GM21528 (cell line): ENCODE measurements at regions not wholly inside any gene's neighbourhood (a gene's known extent, or its start where the extent isn't known, plus 50 kb on each side); places are given as distances from the start of the nearest gene placed in this dataset.
"Not testable (repeated sequence)": the region's sequence is repeated elsewhere in the genome, so short reads cannot be mapped to it uniquely, and the experiment has no call there.

Experiments
- ATAC-seq: cut with Tn5 transposase; IDR thresholded peaks from one replicate; pipeline ENCODE4 v1.9.1; 2021; ENCODE audit warnings: mild to moderate bottlenecking, moderate library complexity; ENCODE audit not compliant: unreplicated experiment, low FRiP score

DNA sequence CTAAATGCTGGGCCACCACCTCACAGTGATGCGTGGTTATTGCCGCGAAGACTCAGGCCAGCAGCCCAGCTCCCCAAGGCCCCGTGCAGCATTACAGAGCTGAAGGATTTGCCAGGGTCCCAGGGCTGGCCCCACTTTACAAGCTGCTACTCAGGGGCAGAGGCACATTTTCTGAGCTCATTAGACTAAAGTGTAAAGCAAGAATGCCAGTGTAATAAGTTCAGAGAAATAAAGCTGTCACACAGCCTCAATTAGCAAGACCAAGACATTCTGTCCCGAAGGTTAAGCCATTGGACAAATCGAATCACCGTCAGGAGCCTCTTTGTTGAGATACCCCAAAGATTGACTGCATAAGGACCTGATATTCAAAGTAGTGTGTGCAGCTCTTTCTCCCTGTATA lies 428.4 kb downstream of the EFNB2 start:
- no peak for ATAC-seq

DNA sequence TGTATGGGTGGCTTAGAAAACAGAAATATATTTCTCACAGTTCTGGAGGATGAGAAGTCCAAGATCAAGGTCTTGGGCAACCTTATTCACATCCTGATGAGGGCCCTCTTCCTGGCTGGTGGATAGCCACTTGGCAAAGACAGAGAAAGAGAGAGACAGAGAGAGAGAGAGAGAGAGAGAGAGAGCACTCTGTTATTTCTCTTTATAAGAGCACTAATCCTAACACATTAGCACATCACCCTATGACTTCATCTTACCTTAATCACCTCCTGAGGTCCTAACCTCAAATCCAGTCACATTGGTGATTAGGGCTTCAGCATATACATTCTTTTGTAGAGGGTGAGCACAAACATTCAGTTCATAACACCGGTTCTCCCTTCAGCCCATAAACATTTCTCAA lies 430.3 kb downstream of the EFNB2 start:
- ATAC-seq = no peak

DNA sequence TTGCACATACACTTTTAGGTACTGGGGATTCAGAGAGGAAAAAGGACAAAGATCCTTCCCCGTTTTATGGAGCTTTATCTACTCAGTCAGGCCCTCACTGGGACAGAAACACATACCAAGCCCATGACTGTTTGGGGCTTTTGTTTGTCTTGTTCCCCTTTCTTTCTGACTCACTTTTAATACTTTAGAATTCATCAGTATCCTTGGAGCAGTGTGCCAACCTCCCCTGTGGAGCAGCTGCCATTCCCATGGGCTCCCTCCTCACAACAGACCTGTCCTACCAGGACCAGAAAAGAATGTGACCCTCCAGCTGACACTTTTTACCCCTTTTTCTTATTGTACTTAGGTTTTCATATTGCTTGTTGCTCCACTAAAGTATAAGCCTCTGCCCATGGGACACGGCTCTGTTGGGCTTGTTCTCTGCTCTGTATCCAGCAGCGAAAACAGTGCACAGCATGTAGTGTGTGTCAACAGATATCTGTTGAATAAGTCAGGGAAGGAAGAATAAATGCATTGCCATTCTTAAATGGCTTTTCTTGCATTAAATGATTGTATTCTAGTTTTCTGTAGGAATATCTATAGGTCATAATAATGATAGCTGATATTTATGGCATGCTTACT lies 431.1 kb downstream of the EFNB2 start:
- no peak for ATAC-seq

DNA sequence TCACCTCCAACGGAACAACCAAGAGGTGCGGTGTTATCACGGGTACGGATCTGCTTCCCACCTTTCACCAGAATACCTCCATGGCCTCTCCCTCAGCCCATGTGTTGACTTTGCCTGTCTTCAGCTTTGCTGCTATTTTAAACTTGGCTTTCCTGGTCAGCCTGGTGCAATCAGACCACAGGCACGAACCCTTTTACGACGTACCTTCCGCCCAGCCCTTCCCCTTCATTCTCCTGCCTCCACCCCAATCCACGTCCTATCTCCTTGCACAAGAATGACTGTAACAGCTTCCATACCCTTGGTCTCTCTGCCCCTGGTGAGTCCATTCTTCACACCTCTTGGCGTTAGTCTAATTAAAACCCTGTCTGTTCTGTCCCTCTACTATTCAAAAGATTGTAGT lies 431.7 kb downstream of the EFNB2 start:
- ATAC-seq = no peak

DNA sequence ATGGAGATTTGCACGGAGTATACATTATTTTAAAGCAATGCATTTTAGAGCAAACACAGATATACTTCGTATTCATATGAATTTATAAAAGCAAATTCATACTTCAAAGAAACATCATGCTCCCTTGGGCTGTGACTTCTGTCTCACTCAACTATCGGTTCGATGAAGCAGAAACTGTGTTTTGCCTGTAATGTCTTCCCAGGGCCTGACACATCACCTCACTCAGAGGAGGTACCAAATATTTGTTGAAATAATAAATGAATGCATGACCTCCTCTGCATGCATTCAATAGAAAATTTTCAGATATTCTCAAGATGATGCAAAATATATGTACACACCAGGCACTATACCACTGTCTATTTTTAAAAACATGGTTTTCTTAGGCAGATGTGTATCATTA lies 432.7 kb downstream of the EFNB2 start:
- no peak for ATAC-seq

DNA sequence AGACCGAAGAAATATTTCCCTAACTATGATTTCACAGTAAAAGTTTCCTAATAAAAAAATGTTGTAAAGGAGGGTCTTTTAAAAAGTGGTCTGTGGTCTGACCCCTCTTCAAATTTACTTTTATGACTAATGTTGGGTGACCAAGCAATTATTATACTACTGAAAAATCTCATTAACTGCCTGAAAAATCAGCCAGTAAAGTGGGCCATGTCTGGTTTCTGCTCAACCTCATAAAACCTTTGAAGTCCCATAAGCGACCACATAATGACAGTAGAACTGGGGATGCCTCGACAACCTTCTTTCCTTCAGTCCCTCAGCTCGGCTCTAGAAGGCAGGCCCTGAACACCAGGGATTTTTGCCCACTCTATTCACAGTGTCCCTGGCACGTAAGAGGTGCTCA lies 434.3 kb downstream of the EFNB2 start:
- ATAC-seq = no peak

DNA sequence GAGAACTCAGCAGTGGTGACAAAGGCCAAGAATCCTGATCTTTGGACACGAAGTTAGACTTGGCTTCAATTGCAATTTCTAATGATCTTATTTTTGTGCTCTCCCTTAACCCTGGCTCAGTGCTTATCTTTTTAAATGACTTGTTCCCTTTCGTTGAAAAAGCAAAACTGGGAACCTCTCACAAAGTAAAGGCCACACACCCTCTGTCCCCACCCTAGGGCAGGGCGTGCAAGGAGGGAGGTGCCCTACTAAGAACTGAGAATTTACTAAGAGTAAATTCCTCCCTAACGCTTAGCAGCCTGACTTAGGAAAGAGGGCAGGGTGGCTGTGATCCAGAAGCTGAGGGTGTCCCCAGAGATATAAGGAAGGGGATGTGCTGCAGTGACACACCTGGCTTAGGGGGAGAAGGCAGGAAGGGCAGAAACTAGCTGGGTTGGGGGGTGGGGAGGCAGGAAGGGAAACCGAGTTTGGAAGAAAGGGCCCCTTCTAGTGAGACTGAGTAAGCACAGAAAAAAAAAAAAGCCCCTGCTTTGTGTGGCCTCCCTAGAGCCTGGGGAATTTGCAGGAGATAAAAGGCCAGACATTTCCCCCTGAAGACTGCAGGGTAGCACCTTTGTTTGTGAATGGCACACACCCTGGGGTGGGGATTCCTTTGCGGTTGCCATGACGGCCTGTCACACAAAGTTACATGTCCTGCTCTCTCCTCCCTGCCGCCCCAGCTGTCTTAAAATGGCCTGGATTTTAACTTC lies 435.1 kb downstream of the EFNB2 start:
- ATAC-seq = no peak

DNA sequence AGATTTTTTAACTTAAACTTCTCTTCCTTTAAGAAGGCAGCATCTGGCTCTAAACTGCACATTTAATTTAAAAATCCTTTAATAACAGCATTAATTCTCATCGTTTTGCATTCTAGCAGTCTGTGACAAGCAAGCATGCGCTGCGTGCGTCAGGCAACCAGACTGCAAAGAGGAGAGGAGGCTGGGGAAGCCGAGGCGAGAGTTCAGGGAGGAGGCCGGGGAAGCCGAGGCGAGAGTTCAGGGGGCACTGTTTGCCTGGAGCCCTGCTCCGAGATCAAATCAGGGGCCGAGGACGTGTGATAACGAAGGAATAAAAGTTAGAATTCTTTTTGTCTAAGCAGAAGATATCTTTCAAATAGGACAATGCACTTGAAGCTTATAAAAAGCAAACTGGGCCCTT lies 435.7 kb downstream of the EFNB2 start:
- no peak for ATAC-seq

DNA sequence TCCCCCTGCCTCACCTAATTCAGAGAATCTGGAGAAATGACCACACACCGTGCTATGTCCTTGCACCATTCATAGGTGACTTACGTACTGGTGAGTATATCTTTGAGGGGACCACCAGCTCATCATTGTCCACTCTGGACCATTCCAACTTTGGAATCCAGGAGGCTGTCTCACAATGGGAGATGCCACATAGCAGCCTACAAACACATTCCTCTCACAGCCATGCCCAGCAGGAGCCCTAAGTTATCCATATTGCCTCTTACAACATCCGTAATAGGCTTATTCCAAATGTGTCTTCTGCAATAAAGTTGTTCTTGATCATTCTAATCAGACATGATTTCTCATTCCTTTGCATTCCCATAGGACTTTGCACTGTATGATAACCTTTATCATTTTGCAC lies 436.7 kb downstream of the EFNB2 start:
- no peak for ATAC-seq

DNA sequence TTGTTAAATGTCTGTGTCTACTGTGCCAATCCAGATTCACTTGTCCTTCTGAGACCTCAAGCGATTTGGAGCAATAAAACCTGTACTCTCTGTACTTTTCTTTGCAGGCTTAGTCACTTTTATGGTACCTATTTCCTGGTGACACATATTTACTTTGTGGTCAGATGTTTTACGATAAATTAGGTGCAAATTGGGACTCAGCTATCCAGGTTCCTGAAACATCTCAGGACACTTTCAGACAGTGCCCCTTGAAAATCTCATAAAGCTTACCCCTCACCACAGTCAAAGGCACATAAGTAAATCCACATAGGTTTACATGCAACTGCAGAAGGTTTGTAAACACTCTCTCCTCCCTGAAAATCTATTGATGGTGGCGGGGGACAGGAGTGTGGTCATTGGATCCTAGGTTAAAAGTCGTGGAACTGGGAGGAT lies 438.8 kb downstream of the EFNB2 start:
- ATAC-seq = no peak

DNA sequence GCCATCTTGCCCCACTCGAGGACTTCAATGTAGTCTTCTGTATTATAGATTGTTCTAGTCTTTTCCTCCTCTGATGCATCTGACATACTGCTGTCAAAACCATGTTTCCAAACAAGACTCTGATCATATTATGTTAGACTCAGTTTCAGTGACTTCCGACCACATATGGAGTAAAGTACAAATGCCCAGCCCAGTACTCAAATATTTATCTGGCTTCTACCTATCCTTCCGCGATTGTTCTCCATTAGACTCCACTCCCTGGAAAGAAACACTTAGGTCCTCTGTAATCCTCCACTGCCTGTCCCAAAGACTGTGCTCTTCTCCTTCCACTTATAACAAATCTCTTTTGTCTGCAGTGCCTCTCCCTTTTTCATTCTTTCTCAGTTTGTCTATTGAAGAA lies 439.5 kb downstream of the EFNB2 start:
- no peak for ATAC-seq

DNA sequence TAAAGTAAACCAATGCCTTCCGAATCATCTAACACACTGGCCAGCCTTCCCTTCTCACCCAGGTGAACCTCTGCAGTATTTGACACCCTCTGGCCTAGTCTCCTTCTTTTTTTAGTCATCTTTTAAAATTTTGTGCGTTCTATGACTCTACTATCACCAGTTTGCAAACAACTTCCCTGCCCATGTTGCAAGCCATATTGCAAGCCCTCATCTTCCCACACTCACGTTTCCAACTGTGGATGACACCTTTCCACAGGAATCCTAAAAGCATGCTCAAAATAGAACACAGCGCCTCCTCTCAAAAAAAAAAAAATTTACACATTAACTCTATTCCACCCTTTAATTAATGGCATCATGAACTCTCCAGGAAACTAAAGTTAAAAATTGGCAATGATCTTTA lies 440.1 kb downstream of the EFNB2 start:
- no peak for ATAC-seq

DNA sequence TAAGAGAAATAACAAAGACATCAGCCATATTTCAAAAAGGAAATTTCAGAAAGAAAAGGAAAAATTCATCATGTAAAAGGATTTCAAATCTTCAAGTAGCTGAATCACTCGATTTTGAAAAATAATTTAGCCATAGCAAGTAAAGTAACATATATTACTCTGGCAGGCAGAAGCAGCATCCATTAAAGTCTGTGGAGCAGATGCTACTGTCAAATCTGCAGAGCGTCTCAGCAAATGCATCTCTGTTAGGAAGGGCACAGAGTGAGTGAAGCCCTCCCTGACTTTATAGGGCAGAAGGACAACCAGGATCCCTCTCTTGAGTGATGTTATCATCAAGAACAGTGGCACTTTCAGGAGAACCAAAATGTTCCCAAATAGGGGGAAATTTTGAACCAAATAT lies 445.5 kb downstream of the EFNB2 start:
- ATAC-seq = no peak

DNA sequence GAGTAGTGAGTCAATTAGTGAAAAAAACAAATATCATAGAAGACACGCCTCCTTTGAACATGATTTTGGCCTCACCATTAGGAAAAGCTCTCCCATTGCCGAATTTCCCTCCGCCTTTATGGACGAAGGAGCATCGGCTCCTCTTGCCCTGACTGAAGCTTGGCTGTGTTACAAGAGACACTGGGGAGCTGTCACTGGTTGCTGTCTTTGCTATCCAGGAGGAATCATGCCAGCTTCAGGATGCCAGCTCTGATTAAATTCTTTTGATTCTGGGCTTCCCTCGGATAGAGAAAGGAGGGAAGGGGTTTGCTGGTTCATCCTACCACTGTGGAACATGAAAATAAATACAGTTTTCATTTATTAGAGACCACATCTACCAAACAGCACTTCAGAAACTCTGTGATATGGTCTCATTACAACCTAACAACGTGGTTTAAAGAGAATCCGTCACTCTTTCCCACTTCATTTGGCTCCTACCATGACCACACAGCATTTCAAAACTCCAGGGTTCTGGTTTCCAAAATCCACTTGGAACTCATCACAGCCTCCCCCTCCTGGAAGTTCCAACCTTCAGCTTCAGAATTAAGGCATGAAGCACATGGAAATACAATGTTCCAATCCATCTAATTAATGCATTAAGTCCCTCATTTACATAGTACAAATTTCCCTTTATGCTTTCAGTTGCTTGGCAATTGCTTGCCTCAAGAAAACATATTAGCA lies 446.0 kb downstream of the EFNB2 start:
- no peak for ATAC-seq

DNA sequence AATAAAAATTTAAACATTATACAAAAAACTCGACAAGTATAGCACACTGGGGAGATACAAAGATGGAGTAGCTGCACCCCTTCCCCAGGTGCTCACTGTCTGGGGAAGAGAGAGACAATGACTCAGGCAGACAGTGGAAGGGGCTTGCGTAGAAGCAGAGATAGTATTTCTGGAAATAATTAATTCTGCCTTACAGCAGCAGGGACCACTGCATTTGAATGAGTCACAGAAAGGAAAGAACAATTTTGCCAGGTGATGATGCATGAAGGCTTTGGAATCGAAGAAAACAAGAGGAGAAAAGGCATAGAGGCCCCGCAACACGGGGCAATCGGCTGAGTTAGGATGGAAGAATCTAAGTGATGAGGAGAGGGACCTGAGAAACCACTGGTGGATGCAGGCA lies 447.4 kb downstream of the EFNB2 start:
- no peak for ATAC-seq

DNA sequence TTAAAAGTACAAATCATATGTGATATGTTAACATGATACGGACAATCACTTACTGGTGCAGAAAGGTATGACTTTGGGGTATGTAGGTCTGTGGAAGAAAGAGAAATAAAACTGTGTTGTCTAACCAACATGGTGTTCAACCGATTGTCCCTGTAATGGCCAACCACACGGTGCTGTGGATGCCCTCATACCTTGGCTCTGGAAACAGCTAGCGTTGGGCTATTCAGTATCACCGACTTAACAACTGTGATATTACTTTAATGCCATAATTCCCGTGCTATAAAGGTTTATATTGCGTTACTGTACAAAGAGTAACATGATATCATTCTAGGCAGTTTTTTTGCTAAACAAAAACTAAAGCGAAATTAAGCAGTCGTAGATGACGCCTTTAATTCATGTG lies 448.3 kb downstream of the EFNB2 start:
- ATAC-seq = no peak

DNA sequence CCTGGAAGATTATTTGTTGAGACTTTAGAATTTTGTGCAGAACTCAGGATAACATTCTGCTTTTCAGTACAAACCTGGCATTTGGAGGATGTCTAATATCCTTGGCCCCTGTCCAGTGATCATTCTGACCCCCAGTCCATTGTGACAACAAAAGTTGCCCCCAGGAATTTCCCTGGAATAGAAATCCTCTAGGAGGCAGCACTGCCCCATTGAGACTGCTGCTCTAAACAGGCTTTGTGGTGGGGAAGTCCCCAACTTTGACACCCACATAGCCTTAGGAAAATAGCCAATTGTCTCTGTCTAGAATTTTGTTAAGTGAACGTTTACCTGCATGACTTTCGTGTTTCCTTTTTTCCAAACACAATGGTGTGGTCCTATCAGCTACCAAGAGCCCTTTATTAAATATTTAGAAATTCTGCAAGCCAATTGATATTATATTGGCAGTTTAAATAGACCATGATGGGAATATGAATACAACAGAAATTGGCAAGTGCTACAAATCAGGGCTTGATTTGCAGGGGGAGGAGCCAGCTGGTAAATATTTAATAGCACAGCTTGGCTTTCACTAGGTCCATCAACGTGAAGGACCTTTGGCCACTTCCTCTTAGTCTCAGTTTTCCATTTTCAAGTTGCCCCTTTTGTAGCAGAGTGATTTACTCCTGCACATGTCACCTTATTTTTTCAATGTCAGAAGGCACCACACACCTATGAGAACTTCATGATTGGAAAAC lies 451.7 kb downstream of the EFNB2 start:
- no peak for ATAC-seq

DNA sequence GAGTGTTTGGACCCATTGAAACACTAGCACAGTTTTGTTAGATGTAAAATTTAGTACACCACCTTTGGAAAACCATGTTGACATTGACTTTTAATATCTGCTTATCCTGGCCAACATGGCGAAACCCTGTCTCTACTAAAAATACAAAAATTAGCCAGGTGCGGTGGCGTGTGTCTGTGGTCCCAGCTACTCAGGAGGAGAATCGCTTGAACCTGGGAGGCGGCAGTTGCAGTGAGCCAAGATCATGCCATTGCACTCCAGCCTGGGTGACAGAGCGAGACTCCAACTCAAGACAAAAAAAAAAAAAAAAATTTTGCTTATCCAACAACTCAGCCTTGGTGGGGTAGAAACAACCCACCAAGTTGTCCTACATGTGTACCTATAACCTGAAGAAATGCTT lies 454.2 kb downstream of the EFNB2 start:
- not testable (repeated sequence) for ATAC-seq

DNA sequence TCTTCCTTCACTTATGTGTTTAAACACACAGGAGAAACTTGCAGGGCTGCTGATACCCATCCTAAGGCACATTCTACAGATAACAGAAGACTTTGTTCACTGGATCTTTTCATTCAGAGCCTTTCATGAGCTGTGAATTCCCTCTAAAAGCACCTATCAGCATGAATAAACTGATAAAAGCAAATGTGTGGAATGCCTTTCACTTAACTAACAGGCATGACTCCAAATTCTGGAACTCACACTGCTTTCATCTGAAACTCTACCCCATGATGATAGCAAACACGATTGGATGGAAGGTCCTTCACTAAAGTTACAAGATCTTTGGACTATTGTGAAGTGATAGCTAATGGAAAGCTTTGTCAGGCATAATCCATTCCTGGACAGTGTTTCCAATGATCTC lies 457.3 kb downstream of the EFNB2 start:
- ATAC-seq = no peak

DNA sequence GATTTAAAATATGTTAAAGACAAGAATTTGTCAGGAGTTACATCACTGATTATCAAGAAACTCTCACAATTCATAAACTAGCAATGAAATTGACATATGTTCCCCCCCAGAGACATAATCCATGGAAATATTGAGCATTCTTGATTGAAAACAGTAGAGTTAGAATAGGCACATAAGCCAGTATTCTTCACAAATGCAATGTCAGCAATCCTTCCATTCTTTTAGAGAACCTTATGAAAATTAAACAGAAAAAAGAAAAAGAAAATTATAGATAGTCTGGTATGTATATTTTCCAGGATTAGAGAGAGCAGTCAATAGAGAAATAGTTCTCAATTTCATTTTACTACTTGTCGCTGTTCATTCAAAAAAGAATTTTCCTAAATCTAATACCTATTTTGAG lies 458.4 kb downstream of the EFNB2 start:
- no peak for ATAC-seq

DNA sequence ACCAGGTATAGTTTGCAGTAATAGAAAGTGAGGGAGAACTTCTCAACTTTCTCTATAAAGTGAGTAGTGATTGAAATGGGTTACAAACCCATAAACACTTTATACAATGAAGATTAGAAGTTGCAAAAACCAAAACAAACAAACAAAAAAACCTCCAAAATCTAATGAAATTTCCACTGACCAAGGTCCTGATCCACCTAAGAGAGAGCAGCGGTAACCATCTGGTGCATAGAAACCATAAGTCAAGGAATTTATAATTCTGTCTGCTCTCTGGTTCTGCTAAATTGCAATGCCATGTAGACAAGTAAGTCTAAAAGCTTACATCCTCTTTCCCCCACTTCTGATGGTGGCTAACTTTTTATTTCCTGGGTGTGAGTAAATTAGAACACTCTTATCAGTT lies 463.4 kb downstream of the EFNB2 start:
- no peak for ATAC-seq
